Right lobe of liver (tissue), 6 donors: ENCODE measurements at regions not wholly inside any gene's neighbourhood (a gene's known extent, or its start where the extent isn't known, plus 50 kb on each side); places are given as distances from the start of the nearest gene placed in this dataset.
"Not testable (repeated sequence)": the region's sequence is repeated elsewhere in the genome, so short reads cannot be mapped to it uniquely, and the experiment has no call there.

ENCODE experiments used
- ATAC-seq, 4 donors: fragments of 200-7000 bp; cut with Tn5 transposase; one replicate each; pipeline ENCODE4 v1.9.1; 2020; ENCODE audit warnings: mild to moderate bottlenecking in 4 of 4, moderate library complexity in 4 of 4
- DNase-seq, 3 donors: peaks; one replicate each; pipeline ENCODE4 v3.0.0-alpha.2; 2020
- H3K27ac ChIP-seq, 3 donors: fragments of 200-600 bp; one replicate each; pipeline ENCODE4 v1.8.0; 2022
- H3K27me3 ChIP-seq, 2 donors: fragments of 200-600 bp; one replicate each; pipeline ENCODE4 v1.8.0; 2022
- H3K36me3 ChIP-seq, 4 donors: fragments of 200-600 bp; sonication (generic) in 1 of 4; one replicate each; pipeline versions ENCODE4 v1.5.1 to v1.8.0; 2017 to 2022; ENCODE audit warnings: control low read depth in 1 of 4
- H3K4me1 ChIP-seq, 4 donors: fragments of 200-600 bp; sonication (generic) in 1 of 4; one replicate each; pipeline versions ENCODE4 v1.5.1 to v1.8.0; 2017 to 2022; ENCODE audit warnings: control low read depth in 1 of 4
- H3K4me3 ChIP-seq, 3 donors: fragments of 200-600 bp; one replicate each; pipeline ENCODE4 v1.8.0; 2022
- H3K9me3 ChIP-seq, 4 donors: fragments of 200-600 bp; sonication (generic) in 1 of 4; one replicate each; pipeline versions ENCODE4 v1.5.1 to v1.8.0; 2017 to 2022; ENCODE audit warnings: control low read depth in 1 of 4
- CTCF ChIP-seq, 4 donors: fragments of 200-600 bp in 3 of 4; fragments of 450-650 bp in 1 of 4; IDR thresholded peaks; one replicate each; pipeline versions ENCODE4 v1.5.1 to v1.8.0; 2016 to 2022; ENCODE audit warnings: antibody characterized with exemption in 4 of 4, mild to moderate bottlenecking in 2 of 4
- POLR2A ChIP-seq: fragments of 450-650 bp; IDR thresholded peaks from one replicate; pipeline ENCODE4 v1.6.1; 2017; ENCODE audit warnings: antibody characterized with exemption, mild to moderate bottlenecking
- WGBS: methylation state at CpG from one replicate; pipeline ENCODE4 v1.1.6; 2018; ENCODE audit warnings: low coverage, low lambda C conversion rate; ENCODE audit not compliant: insufficient coverage; ENCODE audit errors: missing lambda C conversion rate; 5-methylcytosine and 5-hydroxymethylcytosine counted together
- intact Hi-C, 2 donors: fragments of 100-400 bp; cut with DNase I; formaldehyde crosslinking; loops; one replicate each; pipeline versions ENCODE4 v1.11.2 to v1.14.1; 2022
- donor health status: DM: no; HTN: yes; CAD: no.
- donor health status: DM: no; HTN: no; CAD: no.
- donor health status: DM: no; HTN: no; CAD: no.
- donor health status: DM: no; HTN: yes; CAD: no.
- donor health status: DM: no; HTN: yes; CAD: no.

GRCh38 chr11:81792416-81792815 lies 941.2 kb downstream of the FAM181B start:
- H3K27ac ChIP-seq, result no peak overlapping the region
- no peaks in the 10 kb centered on the region for H3K36me3 ChIP-seq
- no peaks in the 10 kb centered on the region for H3K27me3 ChIP-seq
- H3K9me3 ChIP-seq, result no peaks in the 10 kb centered on the region
- no peak overlapping the region for H3K4me3 ChIP-seq
- TF ChIP-seq CTCF (IDR thresholded peaks at IDR 0.05), result no peak
- no peak for TF ChIP-seq POLR2A
- intact Hi-C loops, result no loop called here
- no peak for ATAC-seq
- H3K4me1 ChIP-seq, result no peaks in the 10 kb centered on the region
- no peak for DNase-seq
- 72% methylated on average over 3 of the region's 4 CpGs for WGBS

- Histone ChIP-seq H3K9me3 (no peaks in the 10 kb centered on the region), H3K27ac (no peak overlapping the region), H3K4me1 (no peaks in the 10 kb centered on the region), H3K36me3 (no peaks in the 10 kb centered on the region), H3K4me3 (no peak overlapping the region), H3K27me3 (no peaks in the 10 kb centered on the region)
- WGBS, result 0% methylated on average over 1 of the region's 1 CpG
- DNase-seq, result no peak
- intact Hi-C loops, result no loop called here
- TF ChIP-seq POLR2A, result no peak
- TF ChIP-seq CTCF (IDR thresholded peaks at IDR 0.05), result peak in 3 of 4 donors; percentile 11 to 30 (median 19)
- ATAC-seq, result no peak
Measured at GRCh38 chr11:81787584-81788049, 946.0 kb downstream of the FAM181B start.

- Histone ChIP-seq H3K9me3 (no peaks in the 10 kb centered on the region), H3K4me3 (no peak overlapping the region), H3K4me1 (no peaks in the 10 kb centered on the region), H3K36me3 (no peaks in the 10 kb centered on the region), H3K27ac (no peak overlapping the region), H3K27me3 (no peaks in the 10 kb centered on the region)
- DNase-seq (no peak), ATAC-seq (peak in 1 of 4 donors; percentile 78)
- no peak for TF ChIP-seq CTCF (IDR thresholded peaks at IDR 0.05)
- TF ChIP-seq POLR2A, result no peak
- intact Hi-C loops, result no loop called here
- 8% methylated on average over 3 of the region's 3 CpGs for WGBS
Measured at GRCh38 chr11:81772166-81772565, 961.5 kb downstream of the FAM181B start.

- intact Hi-C loops, H3K4me3 ChIP-seq, H3K9me3 ChIP-seq, H3K27me3 ChIP-seq, DNase-seq, H3K4me1 ChIP-seq, ATAC-seq, H3K27ac ChIP-seq, H3K36me3 ChIP-seq: not testable (repeated sequence)
- 19% methylated on average over 5 of the region's 5 CpGs for WGBS
Measured at GRCh38 chr11:81769906-81770305, 963.8 kb downstream of the FAM181B start.

GRCh38 chr11:81756864-81757595 lies 976.6 kb downstream of the FAM181B start:
- H3K4me1 ChIP-seq, result no peaks in the 10 kb centered on the region
- ATAC-seq, result no peak
- H3K9me3 ChIP-seq, result no peaks in the 10 kb centered on the region
- no peaks in the 10 kb centered on the region for H3K36me3 ChIP-seq
- no peak overlapping the region for H3K4me3 ChIP-seq
- TF ChIP-seq POLR2A (no peak), CTCF (IDR thresholded peaks at IDR 0.05) (no peak)
- DNase-seq, result no peak
- 44% methylated on average over 1 of the region's 1 CpG for WGBS
- H3K27ac ChIP-seq, result no peak overlapping the region
- no peaks in the 10 kb centered on the region for H3K27me3 ChIP-seq
- intact Hi-C loops, result no loop called here
